Ureter (tissue), 1 donor: ENCODE measurements at regions not wholly inside any gene's neighbourhood (a gene's known extent, or its start where the extent isn't known, plus 50 kb on each side); places are given as distances from the start of the nearest gene placed in this dataset.
"Not testable (repeated sequence)": the region's sequence is repeated elsewhere in the genome, so short reads cannot be mapped to it uniquely, and the experiment has no call there.

Experiments
- DNase-seq: peaks from one replicate; pipeline ENCODE4 v3.0.0-alpha.2; 2020; ENCODE audit warnings: low spot score
- donor health status: DM: yes; HTN: yes; CAD: no.

DNA sequence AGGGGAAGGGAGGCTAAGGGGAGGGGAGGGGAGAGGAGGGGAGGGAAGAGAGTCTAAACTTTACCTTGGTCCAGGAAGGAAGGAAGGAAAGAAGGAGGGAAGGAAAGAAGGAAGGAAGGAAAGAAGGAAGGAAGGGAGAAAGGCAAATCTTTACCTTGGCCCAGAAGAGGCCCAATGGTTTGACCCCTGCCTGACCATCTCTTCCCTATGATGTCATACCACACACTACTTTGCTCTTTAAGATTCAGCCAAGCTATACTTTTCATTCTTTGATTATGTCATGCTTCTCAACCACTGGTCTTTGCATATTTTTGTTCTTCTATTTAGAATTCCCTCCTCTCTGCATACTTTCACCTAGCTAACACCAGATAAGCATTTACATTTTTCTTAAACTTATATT, 1077.5 kb downstream of the PCDH9 start:
- no peak for DNase-seq

DNA sequence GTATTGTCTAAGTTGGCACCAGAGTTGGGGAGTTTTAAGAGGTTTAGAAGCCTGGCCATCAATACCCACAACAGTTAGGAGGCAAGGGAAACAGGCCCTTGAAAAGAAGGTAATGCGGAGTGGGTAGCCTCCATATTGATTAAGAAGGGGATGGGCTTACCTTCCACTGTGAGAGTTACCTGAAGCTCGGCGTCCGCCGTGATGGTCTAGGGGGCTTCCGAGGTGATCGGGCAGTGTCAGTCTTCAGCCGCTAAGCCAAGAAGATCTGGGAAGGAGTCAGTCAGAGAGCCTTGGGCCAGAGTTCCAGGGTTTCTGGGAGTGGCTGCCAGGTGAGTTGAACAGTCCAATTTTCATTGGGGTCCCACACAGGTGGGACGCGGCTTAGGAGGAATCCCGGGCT, 1085.8 kb downstream of the PCDH9 start:
- not testable (repeated sequence) for DNase-seq

DNA sequence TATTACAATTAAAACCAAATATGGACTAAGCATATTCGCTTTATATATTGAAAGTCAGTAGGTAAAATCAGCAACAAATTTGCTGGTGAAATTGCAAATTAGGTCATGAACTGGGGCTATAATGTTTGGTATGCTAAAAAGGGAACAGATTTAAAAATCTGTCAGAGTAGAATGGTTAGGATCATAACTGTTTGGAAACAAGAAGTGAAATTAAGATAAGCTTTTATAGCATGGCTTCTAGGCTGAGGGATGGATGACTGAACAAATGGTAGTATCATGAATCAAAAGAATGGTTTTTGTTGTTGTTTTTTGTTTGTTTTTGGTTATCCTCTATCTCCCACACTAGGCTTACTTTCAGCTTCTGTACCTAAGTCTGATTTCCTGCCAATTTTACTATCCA, 1090.4 kb downstream of the PCDH9 start:
- no peak for DNase-seq

- no peak for DNase-seq
Observed at GRCh38 chr13:66139250-66139649, 1090.9 kb downstream of the PCDH9 start.

- DNase-seq, result no peak
Observed at GRCh38 chr13:66138172-66138811, 1091.8 kb downstream of the PCDH9 start.

GRCh38 chr13:66137384-66137783, 1092.8 kb downstream of the PCDH9 start:
- no peak for DNase-seq

- no peak for DNase-seq
Observed at GRCh38 chr13:66128692-66129269, 1101.4 kb downstream of the PCDH9 start.

DNA sequence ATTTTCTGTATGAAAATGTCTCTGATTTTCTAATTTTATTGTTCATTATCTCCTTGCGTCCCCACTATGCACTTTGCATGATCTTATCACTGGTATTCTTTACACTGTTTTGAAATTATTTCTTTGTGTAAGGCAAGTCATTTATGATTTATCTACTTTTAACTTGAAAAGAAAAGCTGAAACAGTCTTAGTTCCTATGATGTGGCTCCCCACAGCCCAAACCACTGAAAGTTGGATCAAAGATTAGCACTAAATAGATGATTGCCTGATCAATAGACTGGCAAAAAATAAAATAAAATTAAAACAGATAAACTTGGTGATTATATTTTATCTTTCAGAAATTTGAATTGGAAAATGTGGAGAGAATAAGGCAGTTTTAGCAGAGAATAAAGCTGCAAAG, 1101.9 kb downstream of the PCDH9 start:
- DNase-seq, result no peak

DNA sequence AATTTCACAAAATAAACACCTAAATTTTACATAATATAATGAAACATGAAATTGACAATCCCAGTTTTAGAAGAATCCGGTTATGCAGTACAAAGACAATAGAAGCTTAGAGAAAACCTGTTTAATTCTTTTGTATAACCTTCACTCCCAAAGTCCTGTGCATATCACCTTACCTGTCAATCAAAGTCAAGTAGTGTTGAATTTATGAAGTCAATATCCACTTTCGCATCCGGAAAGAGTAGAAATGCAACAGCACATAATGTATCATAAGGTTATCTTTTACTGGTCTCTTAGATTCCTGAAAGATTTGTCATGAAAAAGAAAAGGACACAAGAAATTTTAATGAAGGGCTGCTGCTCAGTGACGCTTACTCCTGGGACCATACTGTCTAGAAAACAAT, 1112.6 kb downstream of the PCDH9 start:
- no peak for DNase-seq

- no peak for DNase-seq
Observed at GRCh38 chr13:66113882-66114526, 1116.1 kb downstream of the PCDH9 start.

DNA sequence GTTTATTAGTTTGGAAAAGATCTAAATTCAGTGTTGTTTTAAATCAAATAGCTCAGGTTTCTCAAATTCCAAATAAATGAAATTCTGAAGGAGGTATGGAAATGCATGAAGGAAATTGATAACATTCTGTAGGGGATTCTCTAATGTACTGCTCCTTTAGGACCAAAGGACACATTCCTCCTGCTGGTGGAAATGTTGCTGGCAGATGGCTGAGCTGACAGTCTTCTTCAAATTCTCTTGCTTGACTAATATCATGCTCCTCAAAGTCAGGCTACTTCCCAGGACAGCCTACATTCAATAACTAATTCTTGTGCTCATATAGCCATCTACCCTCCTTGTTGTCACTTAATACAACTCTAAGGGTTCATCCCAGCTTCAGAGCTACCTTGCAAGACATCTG, 1118.5 kb downstream of the PCDH9 start:
- no peak for DNase-seq

- no peak for DNase-seq
Observed at GRCh38 chr13:66106246-66106645, 1123.9 kb downstream of the PCDH9 start.

DNA sequence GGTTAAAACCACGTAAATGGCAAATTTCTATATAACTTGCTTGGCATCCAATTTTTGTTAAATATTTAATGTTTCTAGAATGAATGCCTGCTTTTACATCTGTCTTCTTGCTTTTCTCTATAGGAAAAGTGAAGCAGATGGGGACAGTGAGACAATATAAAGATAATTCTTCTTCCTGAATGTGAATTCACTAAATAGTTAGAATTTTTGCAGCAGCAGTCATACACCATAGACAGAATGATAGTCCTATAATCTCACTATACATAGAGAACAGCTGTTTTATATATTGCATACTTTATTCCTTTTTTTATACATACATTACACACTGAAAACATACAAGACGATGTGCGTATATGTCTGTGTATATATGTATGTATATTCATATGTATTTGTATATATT, 1127.3 kb downstream of the PCDH9 start:
- DNase-seq, result no peak

GRCh38 chr13:66099825-66100224, 1130.3 kb downstream of the PCDH9 start:
- DNase-seq, result no peak

DNA sequence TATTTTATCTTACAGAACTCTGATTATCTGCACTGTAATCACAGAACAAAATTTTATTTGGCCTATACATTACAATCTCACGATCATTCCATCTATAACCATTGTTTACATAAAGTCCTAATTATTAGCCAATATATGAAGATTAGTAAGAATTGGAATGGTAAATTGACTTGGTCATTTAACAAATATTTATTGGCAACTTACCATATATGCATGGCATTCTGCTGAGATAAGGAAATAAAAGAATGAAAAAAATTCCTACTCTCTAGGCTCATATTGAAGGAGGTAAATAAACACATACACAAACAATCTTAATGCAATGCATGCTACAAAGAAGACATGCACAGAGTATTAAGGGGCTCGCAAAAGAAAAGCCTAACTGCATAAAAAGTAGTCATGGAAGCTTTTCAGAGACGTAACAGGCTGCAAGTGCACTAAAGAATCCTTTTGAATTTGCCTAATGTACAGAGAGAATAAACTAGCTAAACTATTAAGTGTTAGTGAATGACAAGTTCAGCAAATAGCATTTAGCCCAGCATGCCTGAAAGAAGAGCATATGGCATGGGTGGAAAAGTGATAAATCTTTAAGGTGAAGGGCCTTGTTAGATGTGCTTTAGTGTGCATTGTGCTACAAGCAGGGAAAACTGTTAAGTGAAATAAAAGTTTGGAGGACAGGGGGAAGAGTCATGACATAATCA, 1131.1 kb downstream of the PCDH9 start:
- no peak for DNase-seq

DNA sequence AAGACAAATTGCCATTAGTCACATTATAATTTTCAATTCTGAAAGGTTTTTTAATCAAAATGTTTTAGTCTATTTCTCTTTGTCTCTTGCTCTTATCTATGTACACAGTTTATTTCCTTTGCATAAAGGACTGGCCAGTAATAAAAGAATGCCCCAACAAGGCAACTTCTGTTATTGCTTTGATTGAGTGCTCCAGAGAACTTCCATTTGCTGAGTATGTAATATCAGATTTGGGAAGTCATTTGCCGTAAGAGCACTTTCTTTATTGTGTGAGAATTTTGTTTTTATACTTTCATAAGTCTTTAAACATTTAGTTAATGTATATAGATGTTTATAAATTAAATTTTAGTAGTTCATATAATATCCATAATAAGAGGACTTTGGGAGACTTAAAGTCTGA, 1140.4 kb downstream of the PCDH9 start:
- no peak for DNase-seq

GRCh38 chr13:66087269-66087710, 1142.8 kb downstream of the PCDH9 start:
- DNase-seq, result no peak

DNA sequence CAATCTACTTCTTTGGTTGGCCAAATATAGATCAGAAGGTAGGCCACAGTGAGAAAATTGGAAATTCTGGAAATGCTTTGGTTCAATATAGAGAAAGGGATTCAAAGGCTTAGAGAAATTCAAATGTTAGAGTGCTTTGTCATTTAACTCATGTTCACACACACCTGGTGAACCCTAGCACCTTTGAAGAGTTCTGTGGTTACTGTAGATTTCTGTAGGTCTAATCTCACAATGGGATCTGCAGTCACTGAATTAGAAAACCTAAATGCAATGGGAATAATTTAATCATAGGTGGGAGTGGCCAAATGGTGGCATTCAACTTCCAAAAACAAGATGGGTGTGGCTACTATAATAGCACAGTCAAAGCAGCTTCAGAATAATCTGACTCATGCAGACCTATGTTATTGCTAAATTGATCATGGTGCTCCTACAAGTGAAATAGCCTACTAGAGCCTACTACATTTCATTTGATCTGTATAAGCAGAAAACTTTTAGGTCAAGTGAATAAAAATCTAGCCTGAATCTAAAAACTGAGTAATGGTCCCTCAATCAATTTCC, 1152.9 kb downstream of the PCDH9 start:
- no peak for DNase-seq

DNA sequence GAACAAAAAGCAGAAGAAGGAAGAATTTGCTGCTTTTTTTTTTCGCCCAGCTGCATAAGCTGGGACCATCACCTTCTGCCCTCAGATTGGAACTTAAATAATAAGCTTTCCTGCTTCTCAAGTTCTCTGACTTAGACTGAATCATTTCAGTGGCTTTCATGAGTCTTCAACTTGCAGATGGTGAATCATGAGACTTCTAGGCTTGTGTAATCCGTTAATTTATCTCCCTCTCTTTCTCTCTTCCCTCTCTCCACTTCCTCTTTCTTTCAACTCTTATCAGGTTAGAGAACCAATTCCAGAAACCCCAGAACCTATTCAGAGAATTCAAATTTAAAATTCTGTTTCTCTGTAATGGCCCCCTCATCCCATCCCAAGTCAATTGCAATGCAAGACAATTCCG, 1153.7 kb downstream of the PCDH9 start:
- DNase-seq, result no peak

GRCh38 chr13:66074018-66074615, 1156.0 kb downstream of the PCDH9 start:
- no peak for DNase-seq

GRCh38 chr13:66072097-66072496, 1158.0 kb downstream of the PCDH9 start:
- DNase-seq, result not testable (repeated sequence)

GRCh38 chr13:66071608-66072007, 1158.5 kb downstream of the PCDH9 start:
- no peak for DNase-seq
